HAP-1 (cell line): ENCODE measurements at regions not wholly inside any gene's neighbourhood (a gene's known extent, or its start where the extent isn't known, plus 50 kb on each side); places are given as distances from the start of the nearest gene placed in this dataset.

Experiments used
- DNase-seq, 2 experiments: peaks; one replicate each; pipeline ENCODE4 v3.0.0-alpha.2; 2016 to 2020; ENCODE audit warnings: low spot score in 2 of 2
- H3K27me3 ChIP-seq: fragments of 250-450 bp; sonication (Bioruptor Pico); 2 replicates; pipeline ENCODE4 v1.5.1; 2020; ENCODE audit warnings: low read depth, mild to moderate bottlenecking, moderate library complexity
- H3K36me3 ChIP-seq: fragments of 250-450 bp; sonication (Bioruptor Pico); replicated peaks from 2 replicates; pipeline ENCODE4 v1.5.1; 2020; ENCODE audit warnings: mild to moderate bottlenecking
- H3K4me1 ChIP-seq: fragments of 250-450 bp; sonication (Bioruptor Pico); 2 replicates; pipeline ENCODE4 v1.5.1; 2020; ENCODE audit warnings: mild to moderate bottlenecking
- H3K4me3 ChIP-seq: fragments of 250-450 bp; sonication (Bioruptor Pico); 2 replicates; pipeline ENCODE4 v1.5.1; 2020; ENCODE audit warnings: mild to moderate bottlenecking, moderate library complexity
- H3K9me3 ChIP-seq: fragments of 250-450 bp; sonication (Bioruptor Pico); 2 replicates; pipeline ENCODE4 v1.5.1; 2020; ENCODE audit warnings: mild to moderate bottlenecking, moderate library complexity
- in situ Hi-C: fragments of 300-500 bp; cut with MboI; formaldehyde crosslinking; loops from 3 replicates; pipeline ENCODE4 v1.14.3; 2020; ENCODE audit warnings: low sequenced_read_pairs, inconsistent platforms, mixed read lengths

DNA sequence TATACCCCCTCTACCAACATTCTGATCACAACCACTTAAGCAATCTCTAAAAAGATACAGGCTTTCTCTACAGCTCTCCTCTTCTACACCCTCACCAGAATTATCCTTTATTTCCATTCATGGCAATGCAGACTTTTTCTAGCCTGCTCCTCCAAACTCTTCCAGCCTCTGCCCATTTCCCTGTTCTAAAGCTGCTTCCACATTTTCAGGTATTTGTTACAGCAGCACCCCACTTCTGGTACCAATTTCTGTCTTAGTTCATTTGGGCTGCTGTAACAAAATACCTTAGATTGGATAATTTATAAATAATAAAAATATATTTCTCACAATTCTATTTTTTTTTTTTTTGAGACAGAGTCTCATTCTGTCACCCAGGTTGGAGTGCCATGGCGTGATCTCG is 53.0 kb upstream of the DNAH5 start:
- no peaks in the 10 kb centered on the region for H3K4me1 ChIP-seq
- in situ Hi-C loops: loop anchor here (25.0 kb wide), 1 partner anchor 1015 kb away; no protein-coding TSS in a partner anchor
- no peaks in the 10 kb centered on the region for H3K36me3 ChIP-seq

GRCh38 chr5:13994621-13995253 is 50.2 kb upstream of the DNAH5 start:
- Histone ChIP-seq H3K36me3 (no peaks in the 10 kb centered on the region), H3K4me1 (no peaks in the 10 kb centered on the region), H3K9me3 (peaks cover 5% of the 10 kb centered on the region; the same call in 1 of the 2 replicates), H3K4me3 (no peak overlapping the region), H3K27me3 (peaks cover 18% of the 10 kb centered on the region)
- DNase-seq: no peak
- in situ Hi-C loops: loop anchor here (25.0 kb wide), 1 partner anchor 1018 kb away; no protein-coding TSS in a partner anchor

More for the DNA sequence above, 53.0 kb upstream of the DNAH5 start:
- no peak for DNase-seq
- Histone ChIP-seq H3K27me3 (peaks cover 7% of the 10 kb centered on the region; the same call in 1 of the 2 replicates), H3K4me3 (no peak overlapping the region), H3K9me3 (peaks cover 5% of the 10 kb centered on the region; the same call in 1 of the 2 replicates)
